GM12878 (cell line): ENCODE measurements at regions not wholly inside any gene's neighbourhood (a gene's known extent, or its start where the extent isn't known, plus 50 kb on each side); places are given as distances from the start of the nearest gene placed in this dataset.

Experiments used
- CHD1 ChIP-seq: IDR thresholded peaks from 2 replicates; pipeline ENCODE4 v1.6.1; 2012; ENCODE audit warnings: low read depth, low read length, improper control_type of control experiment
- ETV6 ChIP-seq, 2 experiments: fragments of 450-650 bp in 1 of 2; IDR thresholded peaks in 1 of 2; conservative IDR thresholded peaks in 1 of 2; 2 replicates each; pipeline ENCODE4 v1.6.1; 2014; ENCODE audit warnings: antibody characterized with exemption in 1 of 2, borderline replicate concordance in 1 of 2, low read depth in 1 of 2, mild to moderate bottlenecking in 1 of 2, moderate library complexity in 1 of 2
- FOXM1 ChIP-seq: IDR thresholded peaks from 2 replicates; pipeline ENCODE4 v1.6.1; 2012; ENCODE audit warnings: low read depth, mild to moderate bottlenecking, inconsistent platforms, low read length, moderate library complexity
- HCFC1 ChIP-seq: fragments of 150-350 bp; IDR thresholded peaks from 2 replicates; pipeline ENCODE4 v1.6.1; 2014; ENCODE audit warnings: low read length
- JUND ChIP-seq: IDR thresholded peaks from 2 replicates; pipeline ENCODE4 v1.6.1; 2012; ENCODE audit warnings: low read depth, mild to moderate bottlenecking, low read length, improper control_type of control experiment, moderate library complexity
- NFYB ChIP-seq: IDR thresholded peaks from 2 replicates; pipeline ENCODE4 v1.6.1; 2011; ENCODE audit warnings: low read depth, mild to moderate bottlenecking, low read length, improper control_type of control experiment, moderate library complexity; ENCODE audit not compliant: insufficient read depth
- SRF ChIP-seq, 2 experiments: IDR thresholded peaks; 2 replicates each; pipeline ENCODE4 v1.6.1; 2011; ENCODE audit warnings: low read depth in 2 of 2, low read length in 2 of 2, mild to moderate bottlenecking in 1 of 2, moderate library complexity in 1 of 2
- TF ChIP-seq, protein P1 (sequence below): fragments of 450-650 bp; formaldehyde crosslinking; IDR thresholded peaks from 2 replicates; pipeline ENCODE4 v1.5.0; 2022; ENCODE audit warnings: mild to moderate bottlenecking, missing genetic modification characterization
- TF ChIP-seq, protein P2 (sequence below): fragments of 450-650 bp; IDR thresholded peaks from 2 replicates; pipeline ENCODE4 v1.6.1; 2017; ENCODE audit warnings: borderline replicate concordance
- TF ChIP-seq, protein P3 (sequence below): IDR thresholded peaks from 2 replicates; pipeline ENCODE4 v1.6.1; 2011; ENCODE audit warnings: mild to moderate bottlenecking, low read depth, low read length, moderate library complexity; ENCODE audit not compliant: insufficient replicate concordance
- TF ChIP-seq, protein P4 (sequence below): fragments of 450-650 bp; IDR thresholded peaks from 2 replicates; pipeline ENCODE4 v1.6.1; 2016; ENCODE audit warnings: mild to moderate bottlenecking, moderate library complexity, borderline replicate concordance

DNA sequence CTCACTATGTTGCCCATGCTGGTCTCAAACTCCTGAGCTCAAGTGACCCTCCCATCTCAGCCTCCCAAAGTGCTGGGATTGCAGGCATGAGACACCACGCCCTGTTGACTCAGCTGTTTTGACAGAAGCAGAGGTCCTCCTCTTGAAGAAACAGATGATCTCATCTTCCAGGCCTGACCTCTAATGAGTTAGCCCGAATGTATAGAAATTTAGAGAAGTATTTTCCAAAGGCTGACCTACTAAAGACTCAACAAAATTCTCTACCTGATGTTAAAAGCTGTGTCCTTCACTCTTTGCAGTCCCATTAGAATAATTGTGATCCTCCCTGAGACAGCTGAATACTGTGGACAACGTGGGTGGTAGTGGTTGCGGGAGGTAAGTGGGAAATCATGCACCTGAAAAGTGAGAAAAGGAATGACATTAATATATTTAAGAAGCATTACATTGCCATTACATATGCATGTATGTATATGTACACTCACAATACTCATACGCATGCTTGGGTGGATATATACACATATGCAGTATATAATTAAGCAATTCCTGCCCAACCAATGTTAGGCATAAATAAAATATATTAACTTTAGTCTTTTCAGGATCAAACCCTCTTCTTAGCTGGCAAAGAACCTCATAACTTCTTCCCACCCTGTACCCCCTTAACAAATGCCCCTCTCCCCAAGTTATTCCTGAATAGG is 204.6 kb upstream of the NR2F2 start (continued):
- TF ChIP-seq, protein P1, sequence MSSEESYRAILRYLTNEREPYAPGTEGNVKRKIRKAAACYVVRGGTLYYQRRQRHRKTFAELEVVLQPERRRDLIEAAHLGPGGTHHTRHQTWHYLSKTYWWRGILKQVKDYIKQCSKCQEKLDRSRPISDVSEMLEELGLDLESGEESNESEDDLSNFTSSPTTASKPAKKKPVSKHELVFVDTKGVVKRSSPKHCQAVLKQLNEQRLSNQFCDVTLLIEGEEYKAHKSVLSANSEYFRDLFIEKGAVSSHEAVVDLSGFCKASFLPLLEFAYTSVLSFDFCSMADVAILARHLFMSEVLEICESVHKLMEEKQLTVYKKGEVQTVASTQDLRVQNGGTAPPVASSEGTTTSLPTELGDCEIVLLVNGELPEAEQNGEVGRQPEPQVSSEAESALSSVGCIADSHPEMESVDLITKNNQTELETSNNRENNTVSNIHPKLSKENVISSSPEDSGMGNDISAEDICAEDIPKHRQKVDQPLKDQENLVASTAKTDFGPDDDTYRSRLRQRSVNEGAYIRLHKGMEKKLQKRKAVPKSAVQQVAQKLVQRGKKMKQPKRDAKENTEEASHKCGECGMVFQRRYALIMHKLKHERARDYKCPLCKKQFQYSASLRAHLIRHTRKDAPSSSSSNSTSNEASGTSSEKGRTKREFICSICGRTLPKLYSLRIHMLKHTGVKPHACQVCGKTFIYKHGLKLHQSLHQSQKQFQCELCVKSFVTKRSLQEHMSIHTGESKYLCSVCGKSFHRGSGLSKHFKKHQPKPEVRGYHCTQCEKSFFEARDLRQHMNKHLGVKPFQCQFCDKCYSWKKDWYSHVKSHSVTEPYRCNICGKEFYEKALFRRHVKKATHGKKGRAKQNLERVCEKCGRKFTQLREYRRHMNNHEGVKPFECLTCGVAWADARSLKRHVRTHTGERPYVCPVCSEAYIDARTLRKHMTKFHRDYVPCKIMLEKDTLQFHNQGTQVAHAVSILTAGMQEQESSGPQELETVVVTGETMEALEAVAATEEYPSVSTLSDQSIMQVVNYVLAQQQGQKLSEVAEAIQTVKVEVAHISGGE (CRISPR knock-in tag) = no peak
- no peak for TF ChIP-seq HCFC1
- TF ChIP-seq SRF (IDR thresholded peaks at IDR 0.05; ENCODE audit: low read depth in 2 of 2, low read length in 2 of 2) = no peak
- TF ChIP-seq, protein P2, sequence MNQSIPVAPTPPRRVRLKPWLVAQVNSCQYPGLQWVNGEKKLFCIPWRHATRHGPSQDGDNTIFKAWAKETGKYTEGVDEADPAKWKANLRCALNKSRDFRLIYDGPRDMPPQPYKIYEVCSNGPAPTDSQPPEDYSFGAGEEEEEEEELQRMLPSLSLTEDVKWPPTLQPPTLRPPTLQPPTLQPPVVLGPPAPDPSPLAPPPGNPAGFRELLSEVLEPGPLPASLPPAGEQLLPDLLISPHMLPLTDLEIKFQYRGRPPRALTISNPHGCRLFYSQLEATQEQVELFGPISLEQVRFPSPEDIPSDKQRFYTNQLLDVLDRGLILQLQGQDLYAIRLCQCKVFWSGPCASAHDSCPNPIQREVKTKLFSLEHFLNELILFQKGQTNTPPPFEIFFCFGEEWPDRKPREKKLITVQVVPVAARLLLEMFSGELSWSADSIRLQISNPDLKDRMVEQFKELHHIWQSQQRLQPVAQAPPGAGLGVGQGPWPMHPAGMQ = no peak
- TF ChIP-seq, protein P3, sequence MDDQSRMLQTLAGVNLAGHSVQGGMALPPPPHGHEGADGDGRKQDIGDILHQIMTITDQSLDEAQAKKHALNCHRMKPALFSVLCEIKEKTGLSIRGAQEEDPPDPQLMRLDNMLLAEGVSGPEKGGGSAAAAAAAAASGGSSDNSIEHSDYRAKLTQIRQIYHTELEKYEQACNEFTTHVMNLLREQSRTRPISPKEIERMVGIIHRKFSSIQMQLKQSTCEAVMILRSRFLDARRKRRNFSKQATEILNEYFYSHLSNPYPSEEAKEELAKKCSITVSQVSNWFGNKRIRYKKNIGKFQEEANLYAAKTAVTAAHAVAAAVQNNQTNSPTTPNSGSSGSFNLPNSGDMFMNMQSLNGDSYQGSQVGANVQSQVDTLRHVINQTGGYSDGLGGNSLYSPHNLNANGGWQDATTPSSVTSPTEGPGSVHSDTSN = no peak
- TF ChIP-seq, protein P4, sequence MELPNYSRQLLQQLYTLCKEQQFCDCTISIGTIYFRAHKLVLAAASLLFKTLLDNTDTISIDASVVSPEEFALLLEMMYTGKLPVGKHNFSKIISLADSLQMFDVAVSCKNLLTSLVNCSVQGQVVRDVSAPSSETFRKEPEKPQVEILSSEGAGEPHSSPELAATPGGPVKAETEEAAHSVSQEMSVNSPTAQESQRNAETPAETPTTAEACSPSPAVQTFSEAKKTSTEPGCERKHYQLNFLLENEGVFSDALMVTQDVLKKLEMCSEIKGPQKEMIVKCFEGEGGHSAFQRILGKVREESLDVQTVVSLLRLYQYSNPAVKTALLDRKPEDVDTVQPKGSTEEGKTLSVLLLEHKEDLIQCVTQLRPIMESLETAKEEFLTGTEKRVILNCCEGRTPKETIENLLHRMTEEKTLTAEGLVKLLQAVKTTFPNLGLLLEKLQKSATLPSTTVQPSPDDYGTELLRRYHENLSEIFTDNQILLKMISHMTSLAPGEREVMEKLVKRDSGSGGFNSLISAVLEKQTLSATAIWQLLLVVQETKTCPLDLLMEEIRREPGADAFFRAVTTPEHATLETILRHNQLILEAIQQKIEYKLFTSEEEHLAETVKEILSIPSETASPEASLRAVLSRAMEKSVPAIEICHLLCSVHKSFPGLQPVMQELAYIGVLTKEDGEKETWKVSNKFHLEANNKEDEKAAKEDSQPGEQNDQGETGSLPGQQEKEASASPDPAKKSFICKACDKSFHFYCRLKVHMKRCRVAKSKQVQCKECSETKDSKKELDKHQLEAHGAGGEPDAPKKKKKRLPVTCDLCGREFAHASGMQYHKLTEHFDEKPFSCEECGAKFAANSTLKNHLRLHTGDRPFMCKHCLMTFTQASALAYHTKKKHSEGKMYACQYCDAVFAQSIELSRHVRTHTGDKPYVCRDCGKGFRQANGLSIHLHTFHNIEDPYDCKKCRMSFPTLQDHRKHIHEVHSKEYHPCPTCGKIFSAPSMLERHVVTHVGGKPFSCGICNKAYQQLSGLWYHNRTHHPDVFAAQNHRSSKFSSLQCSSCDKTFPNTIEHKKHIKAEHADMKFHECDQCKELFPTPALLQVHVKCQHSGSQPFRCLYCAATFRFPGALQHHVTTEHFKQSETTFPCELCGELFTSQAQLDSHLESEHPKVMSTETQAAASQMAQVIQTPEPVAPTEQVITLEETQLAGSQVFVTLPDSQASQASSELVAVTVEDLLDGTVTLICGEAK = no peak
- TF ChIP-seq CHD1 = no peak
- no peak for TF ChIP-seq ETV6 (conservative IDR thresholded peaks at IDR 0.05 in 1 of 2, IDR thresholded peaks at IDR 0.05 in 1 of 2; ENCODE audit: borderline replicate concordance in 1 of 2, low read depth in 1 of 2)
- no peak for TF ChIP-seq NFYB
- TF ChIP-seq FOXM1 = no peak
- no peak for TF ChIP-seq JUND
